ENCODE measurements at regions not wholly inside any gene's neighbourhood (a gene's known extent, or its start where the extent isn't known, plus 50 kb on each side); places are given as distances from the start of the nearest gene placed in this dataset.

DNA sequence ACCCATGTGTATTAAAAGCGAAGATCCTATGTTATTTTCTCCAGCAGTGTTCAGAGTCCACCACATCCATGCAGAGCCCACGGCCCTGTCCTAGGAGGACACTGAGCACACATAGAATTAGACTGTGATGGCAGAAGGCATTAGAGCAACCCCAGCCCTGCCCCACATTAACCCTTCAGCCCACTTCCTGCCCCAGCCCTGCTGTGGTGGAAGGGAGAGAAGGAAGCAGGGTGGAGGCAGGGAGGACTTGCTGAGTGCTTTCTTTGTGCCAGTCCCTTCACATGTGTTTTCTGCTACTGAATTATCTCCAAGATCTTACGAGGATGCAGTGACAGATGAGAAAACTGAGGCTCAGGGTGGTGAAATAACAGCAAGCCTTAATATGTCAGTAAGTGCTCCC, 339.0 kb downstream of the SMAD2 start:
- TF ChIP-seq CTCF (IDR thresholded peaks at IDR 0.05 in 4 of 5, conservative IDR thresholded peaks at IDR 0.05 in 1 of 5) (no peak), POLR2A (IDR thresholded peaks at IDR 0.05) (no peak)

Measured in gastrocnemius medialis (tissue), 4 donors.